ENCODE measurements at regions not wholly inside any gene's neighbourhood (a gene's known extent, or its start where the extent isn't known, plus 50 kb on each side); places are given as distances from the start of the nearest gene placed in this dataset.

DNA sequence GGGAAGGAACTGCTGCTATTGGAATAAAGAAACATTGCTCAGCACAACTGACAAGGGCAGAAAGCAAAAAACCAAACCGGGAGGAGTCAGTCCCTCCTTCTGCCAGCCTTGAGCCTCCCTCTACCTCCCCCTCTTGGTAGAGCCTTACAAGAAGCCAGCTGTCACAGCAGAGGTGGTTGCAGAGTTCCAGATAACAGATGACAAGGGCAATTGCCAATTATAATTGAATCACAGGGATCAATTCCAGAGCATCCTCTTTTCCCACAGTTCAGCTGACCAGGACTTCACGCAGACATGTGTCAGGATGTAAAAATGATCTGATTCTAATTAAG, 548.2 kb upstream of the LRRTM1 start:
- DNase-seq (ENCODE audit: low spot score): no peak

DNA sequence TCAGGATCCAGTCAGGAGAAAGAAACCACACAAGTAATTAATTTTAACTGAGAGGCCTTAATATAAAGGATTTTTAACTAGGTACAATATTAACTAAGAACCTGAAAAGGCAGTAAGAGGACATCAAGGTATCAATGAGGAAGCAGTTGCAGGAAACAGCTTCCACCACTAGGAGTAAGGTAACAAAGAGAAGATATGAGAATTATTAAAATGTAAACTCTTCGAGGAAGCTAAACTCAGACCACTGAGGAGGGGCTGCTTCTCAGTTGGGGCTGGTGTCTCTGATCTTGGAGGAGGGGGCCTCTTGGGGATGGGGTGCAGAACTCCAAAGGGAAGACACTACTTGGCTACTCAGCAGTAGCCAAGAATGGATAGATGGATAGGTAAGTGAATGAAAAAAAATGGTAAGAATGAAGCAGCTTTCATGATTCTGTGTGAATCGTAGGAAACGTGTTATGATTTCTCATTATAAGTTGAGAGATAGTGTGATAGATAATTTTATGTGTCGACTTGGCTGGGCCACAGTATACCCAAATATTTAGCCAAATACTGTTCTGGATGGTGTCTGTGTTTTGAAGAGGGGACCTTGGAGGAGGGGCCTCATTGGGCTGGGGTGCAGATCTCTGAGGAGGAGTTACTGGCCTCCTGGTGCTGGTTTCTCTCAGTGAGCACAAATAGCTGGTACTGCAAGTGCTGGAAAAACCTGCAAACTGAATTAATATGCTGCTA, 547.7 kb upstream of the LRRTM1 start:
- no peak for DNase-seq (ENCODE audit: low spot score)

GRCh38 chr2:80830891-80831290, 526.3 kb upstream of the LRRTM1 start:
- DNase-seq (ENCODE audit: low spot score): no peak

- no peak for DNase-seq (ENCODE audit: low spot score)
Observed at GRCh38 chr2:80822999-80823398, 518.4 kb upstream of the LRRTM1 start.

DNA sequence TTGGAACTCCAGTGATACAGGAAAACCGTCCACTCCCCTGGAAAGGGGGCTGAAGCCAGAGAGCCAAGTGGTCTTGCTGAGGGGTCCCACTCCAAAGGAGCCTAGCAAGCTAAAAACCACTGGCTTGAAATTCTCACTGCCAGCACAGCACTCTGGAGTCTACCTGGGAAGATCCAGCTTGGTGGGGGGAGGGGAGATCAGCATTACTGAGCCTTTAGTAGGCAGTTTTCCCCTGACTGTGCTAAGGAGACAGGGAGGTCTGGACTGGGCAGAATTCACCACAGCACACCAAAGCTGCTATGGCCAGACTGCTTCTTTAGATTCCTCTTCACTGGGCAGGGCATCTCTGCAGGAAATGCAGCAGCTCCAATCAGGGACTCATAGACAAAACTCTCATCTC, 510.7 kb upstream of the LRRTM1 start:
- DNase-seq (ENCODE audit: low spot score): no peak

GRCh38 chr2:80786584-80786983, 482.0 kb upstream of the LRRTM1 start:
- DNase-seq (ENCODE audit: low spot score): no peak

DNA sequence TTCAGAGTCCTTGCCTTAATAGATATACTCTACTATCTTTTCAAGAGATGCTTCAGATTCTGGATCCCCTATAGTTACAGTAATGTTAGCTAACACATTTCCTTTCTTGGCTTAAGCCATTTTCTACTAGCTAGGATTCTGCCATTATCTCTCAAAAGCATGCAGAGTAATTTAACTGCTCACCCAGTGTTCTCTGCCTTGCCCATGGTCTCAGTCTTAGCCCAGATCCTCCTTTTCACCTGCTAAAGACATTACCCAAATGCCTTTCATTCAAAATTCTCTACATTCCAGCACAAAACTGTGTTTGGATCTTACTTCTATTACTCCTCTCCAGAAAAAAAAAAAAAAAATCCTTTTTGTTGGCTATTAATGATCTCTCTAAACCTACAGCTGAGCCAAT, 474.2 kb upstream of the LRRTM1 start:
- DNase-seq (ENCODE audit: low spot score): no peak

- no peak for DNase-seq (ENCODE audit: low spot score)
Observed at GRCh38 chr2:80748592-80748991, 444.0 kb upstream of the LRRTM1 start.

DNA sequence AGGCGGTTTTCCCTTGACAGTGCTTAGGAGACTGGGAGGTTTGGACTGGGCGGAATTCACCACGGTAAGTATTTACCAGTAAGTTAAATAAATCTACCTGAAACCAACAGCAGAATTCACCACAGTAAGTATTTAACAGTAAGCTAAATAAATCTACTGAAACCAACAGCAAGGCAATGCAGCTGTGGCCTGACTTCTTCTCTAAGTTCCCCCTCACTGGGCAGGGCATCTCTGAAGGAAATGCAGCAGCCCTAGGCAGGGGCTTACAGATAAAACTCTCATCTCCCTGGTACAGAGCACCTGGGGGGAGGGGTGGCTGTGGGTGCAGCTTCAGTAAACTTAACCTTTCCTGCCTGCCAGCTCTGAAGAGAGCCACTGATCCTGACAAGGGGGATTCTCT, 432.5 kb upstream of the LRRTM1 start:
- DNase-seq (ENCODE audit: low spot score): no peak

- DNase-seq (ENCODE audit: low spot score): no peak
Observed at GRCh38 chr2:80725001-80725400, 420.4 kb upstream of the LRRTM1 start.

- peak; percentile 26 for DNase-seq (ENCODE audit: low spot score)
Observed at GRCh38 chr2:80722803-80723202, 418.3 kb upstream of the LRRTM1 start.

DNA sequence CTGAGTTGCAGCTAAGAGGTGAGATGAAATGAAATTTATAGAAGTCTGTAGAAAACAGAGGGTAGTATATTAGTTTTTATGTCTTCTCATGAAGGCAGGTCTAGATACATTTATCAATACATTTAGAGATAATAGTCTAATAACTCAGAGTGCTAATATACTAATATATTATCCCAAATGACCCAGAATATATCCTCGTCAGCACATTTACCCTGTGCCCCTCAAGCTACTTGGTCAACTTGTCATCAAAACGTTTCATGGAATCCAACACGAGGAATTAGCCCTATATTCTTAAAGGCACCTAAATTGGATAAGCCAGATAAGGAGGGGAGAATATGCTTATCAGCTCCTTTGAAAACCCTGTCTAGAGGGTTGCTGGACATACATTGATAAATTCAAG, 415.1 kb upstream of the LRRTM1 start:
- no peak for DNase-seq (ENCODE audit: low spot score)

DNA sequence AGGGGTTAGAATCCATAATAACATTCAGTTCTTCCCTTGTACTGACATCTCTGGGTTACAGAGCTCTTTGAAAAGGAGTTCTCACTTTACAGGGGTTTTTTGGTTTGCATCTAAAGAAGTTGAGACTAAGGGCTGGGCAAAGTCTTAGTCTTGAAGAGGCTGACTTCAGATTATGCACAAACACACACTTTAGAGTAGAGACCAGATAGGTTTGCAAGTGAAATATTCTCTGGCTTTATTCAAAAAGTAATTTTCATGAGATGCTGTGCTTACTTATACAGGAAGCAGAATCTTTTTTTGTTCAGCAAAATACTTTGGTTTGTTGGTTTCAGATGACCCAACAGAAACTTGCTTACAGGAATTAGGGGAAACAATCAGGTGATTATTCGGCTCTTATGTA, 410.9 kb upstream of the LRRTM1 start:
- DNase-seq (ENCODE audit: low spot score): no peak

- no peak for DNase-seq (ENCODE audit: low spot score)
Observed at GRCh38 chr2:80711915-80712314, 407.4 kb upstream of the LRRTM1 start.

GRCh38 chr2:80706951-80707350, 402.4 kb upstream of the LRRTM1 start:
- no peak for DNase-seq (ENCODE audit: low spot score)

- DNase-seq (ENCODE audit: low spot score): peak; percentile 51
Observed at GRCh38 chr2:80706541-80706940, 402.0 kb upstream of the LRRTM1 start.

GRCh38 chr2:80703532-80703931, 399.0 kb upstream of the LRRTM1 start:
- DNase-seq (ENCODE audit: low spot score): no peak

DNA sequence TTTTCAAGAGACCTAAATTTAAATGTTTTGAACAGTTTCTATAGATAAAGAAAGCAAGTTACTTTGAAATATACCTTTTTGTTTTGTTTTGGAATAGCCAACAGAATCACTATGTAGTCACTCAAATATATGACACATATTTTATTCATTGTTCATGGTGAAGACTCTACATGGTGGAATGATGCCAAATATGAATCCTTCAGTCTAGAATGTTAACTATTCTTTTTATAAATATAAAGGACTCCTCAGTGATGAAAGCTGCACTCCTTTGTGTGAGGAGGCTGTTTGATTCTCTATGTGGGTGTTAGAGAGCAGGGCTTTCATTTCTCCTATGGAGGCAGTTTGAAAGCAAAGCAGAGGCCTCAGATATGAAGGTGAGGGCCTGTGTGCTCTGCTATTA, 396.4 kb upstream of the LRRTM1 start:
- DNase-seq (ENCODE audit: low spot score): no peak
